Muscle layer of duodenum (tissue), 2 donors: ENCODE measurements at regions not wholly inside any gene's neighbourhood (a gene's known extent, or its start where the extent isn't known, plus 50 kb on each side); places are given as distances from the start of the nearest gene placed in this dataset.

ENCODE experiments used
- H3K27ac ChIP-seq: one replicate; pipeline ENCODE4 v1.7.0; 2013; ENCODE audit warnings: mild to moderate bottlenecking, low read length
- H3K27me3 ChIP-seq: one replicate; pipeline ENCODE4 v1.7.0; 2013; ENCODE audit warnings: low read depth, mild to moderate bottlenecking, control low read depth, low read length
- H3K36me3 ChIP-seq, 2 donors: one replicate each; pipeline ENCODE4 v1.7.0; 2013; ENCODE audit warnings: low read length in 2 of 2, control low read depth in 1 of 2, mild to moderate bottlenecking in 1 of 2; ENCODE audit not compliant: insufficient read depth in 2 of 2, control insufficient read depth in 1 of 2
- H3K4me1 ChIP-seq, 2 donors: one replicate each; pipeline ENCODE4 v1.7.0; 2013; ENCODE audit warnings: low read length in 2 of 2, mild to moderate bottlenecking in 2 of 2, control low read depth in 1 of 2, moderate library complexity in 1 of 2; ENCODE audit not compliant: insufficient read depth in 2 of 2, control insufficient read depth in 1 of 2
- H3K4me3 ChIP-seq, 2 donors: one replicate each; pipeline ENCODE4 v1.7.0; 2013; ENCODE audit warnings: low read length in 2 of 2, low read depth in 1 of 2, mild to moderate bottlenecking in 1 of 2
- H3K9me3 ChIP-seq, 2 donors: one replicate each; pipeline ENCODE4 v1.7.0; 2013; ENCODE audit warnings: low read length in 2 of 2, control low read depth in 1 of 2, mild to moderate bottlenecking in 1 of 2; ENCODE audit not compliant: control insufficient read depth in 1 of 2
- donor health status: healthy.

DNA sequence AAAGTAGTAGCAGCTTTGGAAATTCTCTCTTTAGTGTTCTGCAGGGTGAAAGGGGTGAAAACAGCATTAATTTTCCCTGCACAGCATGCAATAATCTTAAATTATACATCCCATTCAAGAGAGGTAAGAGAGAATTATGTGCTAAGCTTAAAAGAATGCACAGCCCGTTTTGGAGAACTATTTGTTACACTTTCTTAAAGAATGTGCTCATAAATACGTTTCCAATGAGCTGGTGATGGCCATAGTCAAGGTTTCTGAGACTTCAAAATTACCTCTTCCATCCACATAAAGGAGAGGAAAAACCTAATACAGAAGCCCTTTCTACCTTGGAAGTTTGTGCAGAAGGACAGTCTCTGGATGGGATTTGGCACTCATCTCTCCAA, 766.7 kb upstream of the TENM3 start:
- Histone ChIP-seq H3K27me3 (no peaks in the 10 kb centered on the region), H3K4me1 (no peaks in the 10 kb centered on the region), H3K27ac (no peak overlapping the region), H3K4me3 (no peak overlapping the region), H3K36me3 (no peaks in the 10 kb centered on the region), H3K9me3 (no peaks in the 10 kb centered on the region)

- Histone ChIP-seq H3K4me3 (no peak overlapping the region), H3K4me1 (no peaks in the 10 kb centered on the region), H3K9me3 (no peaks in the 10 kb centered on the region), H3K36me3 (no peaks in the 10 kb centered on the region), H3K27ac (no peak overlapping the region), H3K27me3 (no peaks in the 10 kb centered on the region)
Observed at GRCh38 chr4:181477591-181477990, 765.6 kb upstream of the TENM3 start.

DNA sequence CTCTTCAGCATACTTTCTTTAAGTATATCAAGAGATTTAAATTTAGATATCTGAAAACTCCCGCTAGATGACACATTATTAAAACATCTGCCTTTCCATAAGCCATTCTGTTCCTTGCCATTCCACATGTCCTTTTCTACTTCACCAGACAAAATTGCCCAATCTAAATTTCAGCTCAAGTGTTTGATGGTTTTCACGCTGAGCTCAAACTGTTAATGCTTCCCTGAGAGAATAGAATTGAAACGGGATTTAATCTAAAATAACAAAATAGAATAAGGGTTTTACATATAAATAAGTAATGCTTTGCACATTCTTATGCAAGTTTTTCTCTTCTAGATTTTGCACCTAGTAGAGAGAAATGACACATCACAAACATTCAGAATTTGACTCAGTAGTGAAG, 764.5 kb upstream of the TENM3 start:
- Histone ChIP-seq H3K4me1 (no peaks in the 10 kb centered on the region), H3K27me3 (no peaks in the 10 kb centered on the region), H3K36me3 (no peaks in the 10 kb centered on the region), H3K27ac (no peak overlapping the region), H3K4me3 (no peak overlapping the region), H3K9me3 (no peaks in the 10 kb centered on the region)

DNA sequence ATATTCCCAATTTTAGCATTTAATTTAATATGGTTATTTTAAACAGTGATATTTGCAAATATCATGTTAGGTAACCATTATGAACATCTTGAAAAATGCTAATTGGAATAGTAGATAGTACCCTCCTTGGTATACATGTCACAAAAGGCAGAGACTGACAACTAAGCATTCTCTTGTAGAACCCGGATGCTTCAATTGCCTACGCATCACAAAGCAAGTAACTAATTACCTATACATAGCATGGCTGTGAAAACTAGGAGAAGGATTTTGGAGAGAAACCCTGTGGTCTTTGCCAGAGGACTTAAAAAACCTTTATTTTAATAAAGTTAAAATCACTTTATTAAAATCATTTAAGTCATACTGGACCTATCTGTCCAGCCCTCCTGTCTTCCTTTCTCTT, 764.1 kb upstream of the TENM3 start:
- H3K27ac ChIP-seq: no peak overlapping the region
- H3K4me3 ChIP-seq: no peak overlapping the region
- H3K27me3 ChIP-seq: no peaks in the 10 kb centered on the region
- no peaks in the 10 kb centered on the region for H3K36me3 ChIP-seq
- H3K4me1 ChIP-seq: no peaks in the 10 kb centered on the region
- no peaks in the 10 kb centered on the region for H3K9me3 ChIP-seq

DNA sequence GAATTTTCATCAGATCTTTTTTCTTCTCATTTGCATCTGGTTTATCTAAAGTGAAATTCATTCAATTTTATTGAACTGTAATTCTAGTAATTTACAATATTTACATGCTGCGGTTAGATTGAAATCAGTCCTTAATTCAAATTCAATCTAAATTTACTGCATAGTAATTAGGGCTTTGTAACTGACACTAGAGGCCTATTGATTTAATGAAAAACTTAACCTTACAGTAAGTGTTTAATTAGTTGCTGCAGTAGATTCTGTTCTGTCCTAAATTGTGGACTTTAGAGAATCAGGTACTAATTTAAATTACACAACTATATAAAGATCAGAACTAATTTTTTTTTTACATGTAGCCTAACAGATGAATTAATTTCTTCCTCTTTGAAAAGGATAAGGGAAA, 758.8 kb upstream of the TENM3 start:
- Histone ChIP-seq H3K36me3 (no peaks in the 10 kb centered on the region), H3K27me3 (no peaks in the 10 kb centered on the region), H3K27ac (no peak overlapping the region), H3K9me3 (no peaks in the 10 kb centered on the region), H3K4me1 (no peaks in the 10 kb centered on the region), H3K4me3 (no peak overlapping the region)

GRCh38 chr4:181488926-181489325, 754.3 kb upstream of the TENM3 start:
- Histone ChIP-seq H3K4me1 (no peaks in the 10 kb centered on the region), H3K27me3 (no peaks in the 10 kb centered on the region), H3K36me3 (no peaks in the 10 kb centered on the region), H3K27ac (no peak overlapping the region), H3K9me3 (no peaks in the 10 kb centered on the region), H3K4me3 (no peak overlapping the region)

DNA sequence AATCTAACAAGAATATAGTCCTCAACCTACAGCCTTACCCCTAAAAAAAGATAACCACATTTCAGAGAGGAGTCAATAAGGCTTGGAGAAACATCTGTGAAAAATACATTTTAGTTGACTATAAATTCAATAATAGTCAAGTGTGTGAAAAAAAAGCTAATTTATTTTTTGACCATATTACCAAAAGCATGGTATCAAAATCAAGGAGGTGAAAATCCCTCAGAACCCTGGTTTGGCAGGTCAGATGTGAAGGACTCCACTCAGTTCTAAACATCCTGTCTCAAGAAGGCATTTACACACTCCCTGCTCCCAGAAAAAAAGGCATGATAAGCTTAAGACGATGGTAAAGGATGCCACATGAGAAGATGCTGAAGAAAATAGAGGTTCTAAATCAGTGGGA, 745.1 kb upstream of the TENM3 start:
- no peaks in the 10 kb centered on the region for H3K36me3 ChIP-seq
- H3K4me1 ChIP-seq: no peaks in the 10 kb centered on the region
- no peaks in the 10 kb centered on the region for H3K9me3 ChIP-seq
- H3K27me3 ChIP-seq: no peaks in the 10 kb centered on the region
- H3K27ac ChIP-seq: no peak overlapping the region
- no peak overlapping the region for H3K4me3 ChIP-seq

GRCh38 chr4:181502611-181503010, 740.6 kb upstream of the TENM3 start:
- no peaks in the 10 kb centered on the region for H3K4me1 ChIP-seq
- no peaks in the 10 kb centered on the region for H3K9me3 ChIP-seq
- H3K27me3 ChIP-seq: no peaks in the 10 kb centered on the region
- H3K36me3 ChIP-seq: no peaks in the 10 kb centered on the region
- H3K4me3 ChIP-seq: no peak overlapping the region
- no peak overlapping the region for H3K27ac ChIP-seq

DNA sequence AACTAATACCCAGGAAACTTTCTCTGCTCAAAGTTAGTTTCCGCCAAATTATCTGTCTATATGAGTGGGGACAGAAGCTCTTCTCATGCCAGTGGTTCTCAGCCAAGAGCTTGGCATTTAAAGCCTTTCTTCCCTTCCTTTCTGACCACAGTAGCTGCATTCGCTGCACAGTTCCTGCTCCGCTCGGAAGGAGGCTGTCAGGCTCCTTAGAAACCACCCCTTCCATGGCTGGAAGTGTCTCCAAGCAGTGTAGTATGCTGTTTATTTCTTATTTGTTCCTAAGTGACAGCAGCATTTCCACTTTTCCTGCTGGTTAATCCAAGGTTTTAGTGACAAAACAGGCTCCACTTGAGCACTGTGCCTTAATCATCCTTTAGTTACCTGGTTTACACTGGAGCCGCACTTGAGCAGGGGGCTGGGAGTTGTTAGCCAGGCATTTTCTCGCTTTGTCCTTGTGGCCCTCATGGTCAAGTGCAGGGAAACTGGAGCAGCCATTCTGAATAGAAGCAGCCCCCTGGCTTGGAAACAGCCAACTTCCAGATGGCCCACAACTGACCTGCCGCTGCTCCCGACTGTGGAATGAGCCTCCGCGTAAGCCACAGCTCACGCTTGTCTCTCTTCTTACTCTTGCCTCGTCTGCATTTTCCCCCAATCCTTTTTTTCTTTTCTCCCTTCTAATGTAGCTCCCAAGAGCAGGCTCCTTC, 739.4 kb upstream of the TENM3 start:
- no peaks in the 10 kb centered on the region for H3K4me1 ChIP-seq
- H3K36me3 ChIP-seq: no peaks in the 10 kb centered on the region
- no peaks in the 10 kb centered on the region for H3K27me3 ChIP-seq

GRCh38 chr4:181504924-181505323, 738.3 kb upstream of the TENM3 start:
- no peak overlapping the region for H3K27ac ChIP-seq
- no peaks in the 10 kb centered on the region for H3K9me3 ChIP-seq
- H3K27me3 ChIP-seq: no peaks in the 10 kb centered on the region
- H3K4me1 ChIP-seq: no peaks in the 10 kb centered on the region
- no peaks in the 10 kb centered on the region for H3K36me3 ChIP-seq
- H3K4me3 ChIP-seq: no peak overlapping the region

More for the DNA sequence above, 739.4 kb upstream of the TENM3 start:
- Histone ChIP-seq H3K27ac (no peak overlapping the region), H3K4me3 (no peak overlapping the region), H3K9me3 (no peaks in the 10 kb centered on the region)

- Histone ChIP-seq H3K9me3 (no peaks in the 10 kb centered on the region), H3K4me3 (no peak overlapping the region), H3K36me3 (no peaks in the 10 kb centered on the region), H3K4me1 (no peaks in the 10 kb centered on the region), H3K27me3 (no peaks in the 10 kb centered on the region), H3K27ac (no peak overlapping the region)
Observed at GRCh38 chr4:181507180-181507835, 735.9 kb upstream of the TENM3 start.

GRCh38 chr4:181507938-181508337, 735.3 kb upstream of the TENM3 start:
- no peak overlapping the region for H3K27ac ChIP-seq
- no peaks in the 10 kb centered on the region for H3K9me3 ChIP-seq
- H3K4me3 ChIP-seq: no peak overlapping the region
- H3K36me3 ChIP-seq: no peaks in the 10 kb centered on the region
- H3K4me1 ChIP-seq: no peaks in the 10 kb centered on the region
- no peaks in the 10 kb centered on the region for H3K27me3 ChIP-seq
